OCI-LY3 (cell line): ENCODE measurements at regions not wholly inside any gene's neighbourhood (a gene's known extent, or its start where the extent isn't known, plus 50 kb on each side); places are given as distances from the start of the nearest gene placed in this dataset.
"Not testable (repeated sequence)": the region's sequence is repeated elsewhere in the genome, so short reads cannot be mapped to it uniquely, and the experiment has no call there.

Experiments
- CTCF ChIP-seq: fragments of 200-600, 300-600 bp; sonication (generic); IDR thresholded peaks from 2 replicates; pipeline ENCODE4 v1.5.1; 2014; ENCODE audit warnings: antibody characterized with exemption, low read length, low read depth
- EZH2phosphoT487 ChIP-seq: fragments of 200-600 bp; shearing (Covaris generic); IDR thresholded peaks from 2 replicates; pipeline ENCODE4 v1.6.1; 2018; ENCODE audit warnings: antibody characterized with exemption, mixed run types, low read depth

GRCh38 chr4:97037411-97038145 lies 1105.7 kb downstream of the STPG2 start:
- TF ChIP-seq CTCF, EZH2phosphoT487: not testable (repeated sequence)
